ENCODE measurements at regions not wholly inside any gene's neighbourhood (a gene's known extent, or its start where the extent isn't known, plus 50 kb on each side); places are given as distances from the start of the nearest gene placed in this dataset.

DNA sequence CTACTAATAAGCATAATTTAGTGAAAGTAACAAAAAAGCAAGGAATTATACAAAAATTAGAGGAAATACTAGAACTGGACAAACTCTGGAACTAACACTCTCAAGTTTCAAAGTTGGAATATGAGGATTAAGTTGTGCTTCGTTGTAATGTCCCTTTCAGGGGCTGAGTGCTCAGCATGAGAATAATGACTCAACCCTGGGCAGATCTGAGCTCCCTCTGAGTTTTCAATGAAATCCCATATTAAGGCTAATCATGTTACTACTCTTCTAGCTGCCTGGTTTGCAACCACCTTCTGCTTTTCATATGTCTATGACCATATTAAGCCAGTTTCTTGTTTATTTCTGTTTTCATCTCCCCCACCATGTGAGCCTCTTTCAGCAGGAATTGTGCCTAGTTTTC, 274.9 kb upstream of the LRRTM4 start:
- no peak for DNase-seq (ENCODE audit: extremely low spot score in 2 of 2)
- Histone ChIP-seq H3K4me1 (no peaks in the 10 kb centered on the region), H3K9me3 (no peaks in the 10 kb centered on the region), H3K27ac (no peak overlapping the region), H3K27me3 (no peaks in the 10 kb centered on the region), H3K4me3 (no peak overlapping the region), H3K36me3 (no peaks in the 10 kb centered on the region)
- intact Hi-C loops (cut with DNase I): no loop called here
- TF ChIP-seq POLR2AphosphoS5 (IDR thresholded peaks at IDR 0.05; ENCODE audit: insufficient read depth in 1 of 2, low read depth in 1 of 2): no peak
- TF ChIP-seq, protein P1, sequence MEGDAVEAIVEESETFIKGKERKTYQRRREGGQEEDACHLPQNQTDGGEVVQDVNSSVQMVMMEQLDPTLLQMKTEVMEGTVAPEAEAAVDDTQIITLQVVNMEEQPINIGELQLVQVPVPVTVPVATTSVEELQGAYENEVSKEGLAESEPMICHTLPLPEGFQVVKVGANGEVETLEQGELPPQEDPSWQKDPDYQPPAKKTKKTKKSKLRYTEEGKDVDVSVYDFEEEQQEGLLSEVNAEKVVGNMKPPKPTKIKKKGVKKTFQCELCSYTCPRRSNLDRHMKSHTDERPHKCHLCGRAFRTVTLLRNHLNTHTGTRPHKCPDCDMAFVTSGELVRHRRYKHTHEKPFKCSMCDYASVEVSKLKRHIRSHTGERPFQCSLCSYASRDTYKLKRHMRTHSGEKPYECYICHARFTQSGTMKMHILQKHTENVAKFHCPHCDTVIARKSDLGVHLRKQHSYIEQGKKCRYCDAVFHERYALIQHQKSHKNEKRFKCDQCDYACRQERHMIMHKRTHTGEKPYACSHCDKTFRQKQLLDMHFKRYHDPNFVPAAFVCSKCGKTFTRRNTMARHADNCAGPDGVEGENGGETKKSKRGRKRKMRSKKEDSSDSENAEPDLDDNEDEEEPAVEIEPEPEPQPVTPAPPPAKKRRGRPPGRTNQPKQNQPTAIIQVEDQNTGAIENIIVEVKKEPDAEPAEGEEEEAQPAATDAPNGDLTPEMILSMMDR (IDR thresholded peaks at IDR 0.05): no peak
- no peak for TF ChIP-seq POLR2A (IDR thresholded peaks at IDR 0.05)

DNA sequence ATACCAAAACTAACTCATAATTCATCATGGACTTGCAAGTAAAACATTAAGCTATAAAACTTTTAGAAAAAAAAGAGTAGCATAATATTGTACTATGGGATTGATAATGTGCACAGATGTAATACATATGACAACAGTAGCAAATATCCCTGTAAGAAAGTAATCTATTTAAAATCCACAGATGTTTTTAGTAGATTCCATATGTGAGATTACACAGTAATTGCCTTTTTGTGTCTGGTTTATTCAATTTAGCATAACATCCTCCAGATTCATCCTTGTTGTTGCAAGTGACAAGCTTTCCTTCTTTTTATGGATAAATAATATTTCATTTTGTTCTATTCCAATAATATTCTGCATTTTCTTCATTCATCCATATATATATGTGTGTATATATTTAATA, 278.2 kb upstream of the LRRTM4 start:
- no peak overlapping the region for H3K4me3 ChIP-seq
- no peak for DNase-seq (ENCODE audit: extremely low spot score in 2 of 2)
- H3K36me3 ChIP-seq: no peaks in the 10 kb centered on the region
- no peak for TF ChIP-seq POLR2A (IDR thresholded peaks at IDR 0.05)
- TF ChIP-seq, protein P1 (IDR thresholded peaks at IDR 0.05): no peak
- TF ChIP-seq POLR2AphosphoS5 (IDR thresholded peaks at IDR 0.05; ENCODE audit: insufficient read depth in 1 of 2, low read depth in 1 of 2): no peak
- H3K27ac ChIP-seq: no peak overlapping the region
- no peaks in the 10 kb centered on the region for H3K9me3 ChIP-seq
- H3K27me3 ChIP-seq: no peaks in the 10 kb centered on the region
- intact Hi-C loops (cut with DNase I): no loop called here
- H3K4me1 ChIP-seq: no peaks in the 10 kb centered on the region

DNA sequence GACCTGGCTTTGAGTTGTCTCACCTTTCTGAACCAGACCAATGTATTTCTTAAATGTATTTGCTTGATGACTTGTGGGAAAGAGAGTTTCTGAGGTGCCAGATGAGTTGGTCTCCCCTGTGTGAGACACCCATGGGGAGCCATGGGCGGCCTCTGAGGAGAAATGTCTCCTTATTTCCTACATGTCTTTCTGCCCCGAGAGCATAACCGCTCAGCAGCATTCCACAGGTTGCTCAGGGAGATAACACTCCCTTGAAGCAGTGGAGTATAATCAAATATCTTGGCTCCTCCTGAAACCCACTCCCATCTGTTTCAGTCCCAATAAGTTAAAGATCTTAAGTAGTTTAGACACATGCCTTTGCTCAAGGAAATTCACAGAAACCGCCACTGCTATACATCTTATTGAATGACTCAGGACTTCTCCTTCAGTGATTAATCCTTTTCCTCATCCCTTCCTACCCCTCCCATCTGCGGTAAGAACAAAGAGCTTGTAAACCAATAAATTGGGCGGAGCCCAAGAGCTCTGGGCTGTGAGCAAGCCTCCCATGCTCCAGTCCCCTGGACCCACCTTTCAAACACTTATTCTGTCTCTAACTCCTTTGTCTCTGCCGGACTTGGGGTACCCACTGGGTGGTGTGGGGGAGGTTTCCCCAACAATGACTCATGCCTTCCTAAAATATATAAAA, 285.5 kb upstream of the LRRTM4 start:
- TF ChIP-seq POLR2A (IDR thresholded peaks at IDR 0.05) (no peak), POLR2AphosphoS5 (IDR thresholded peaks at IDR 0.05; ENCODE audit: insufficient read depth in 1 of 2, low read depth in 1 of 2) (no peak)
- TF ChIP-seq, protein P1 (IDR thresholded peaks at IDR 0.05): no peak
- Histone ChIP-seq H3K4me3 (no peak overlapping the region), H3K27me3 (no peaks in the 10 kb centered on the region), H3K9me3 (no peaks in the 10 kb centered on the region), H3K4me1 (peaks cover 6% of the 10 kb centered on the region), H3K27ac (no peak overlapping the region), H3K36me3 (no peaks in the 10 kb centered on the region)
- DNase-seq (ENCODE audit: extremely low spot score in 2 of 2): no peak
- intact Hi-C loops (cut with DNase I): no loop called here

DNA sequence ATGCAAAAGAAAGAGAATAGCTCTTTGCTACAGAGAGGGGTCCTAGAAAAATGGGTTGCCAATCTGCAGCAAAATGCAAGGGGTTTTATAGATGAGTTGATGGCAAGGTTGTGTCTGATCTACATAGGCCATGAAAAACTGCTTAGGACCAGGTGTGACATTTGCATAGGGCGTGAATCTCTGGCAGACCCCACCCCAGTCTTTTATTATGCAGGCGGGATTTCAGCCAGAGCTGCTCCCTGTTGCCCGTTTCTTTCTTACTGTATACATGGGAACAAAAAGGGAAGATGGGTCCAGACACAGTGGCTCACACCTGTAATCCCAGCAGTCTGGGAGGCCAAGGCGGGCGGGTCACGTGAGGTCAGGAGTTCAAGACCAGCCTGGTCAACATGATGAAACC, 286.4 kb upstream of the LRRTM4 start:
- H3K27ac ChIP-seq: no peak overlapping the region
- no peaks in the 10 kb centered on the region for H3K36me3 ChIP-seq
- no peaks in the 10 kb centered on the region for H3K27me3 ChIP-seq
- H3K4me1 ChIP-seq: peaks cover 6% of the 10 kb centered on the region
- TF ChIP-seq POLR2AphosphoS5 (IDR thresholded peaks at IDR 0.05; ENCODE audit: insufficient read depth in 1 of 2, low read depth in 1 of 2): no peak
- TF ChIP-seq POLR2A (IDR thresholded peaks at IDR 0.05): no peak
- TF ChIP-seq, protein P1 (IDR thresholded peaks at IDR 0.05): no peak
- intact Hi-C loops (cut with DNase I): no loop called here
- H3K9me3 ChIP-seq: no peaks in the 10 kb centered on the region
- DNase-seq (ENCODE audit: extremely low spot score in 2 of 2): no peak
- H3K4me3 ChIP-seq: no peak overlapping the region

DNA sequence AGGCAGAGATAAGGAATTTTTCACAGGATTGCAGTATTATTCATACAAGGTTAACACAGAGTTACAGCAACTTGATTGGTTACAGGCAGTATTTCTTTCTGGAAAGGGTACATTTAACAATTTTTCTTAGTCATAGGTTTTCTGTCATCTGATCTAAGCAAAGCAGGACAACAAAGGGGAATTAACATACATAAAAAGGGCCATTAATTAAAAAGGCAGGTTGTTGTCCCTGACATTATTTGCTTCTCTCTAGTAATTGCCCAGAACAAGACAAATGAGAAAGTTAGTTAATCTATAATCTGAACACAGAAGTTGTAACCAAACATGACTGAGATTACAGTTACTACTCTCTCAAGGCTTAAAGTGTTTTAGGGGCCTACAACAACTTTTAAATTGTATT, 291.4 kb upstream of the LRRTM4 start:
- no peaks in the 10 kb centered on the region for H3K9me3 ChIP-seq
- TF ChIP-seq, protein P1 (IDR thresholded peaks at IDR 0.05): no peak
- no peak for DNase-seq (ENCODE audit: extremely low spot score in 2 of 2)
- H3K4me1 ChIP-seq: no peaks in the 10 kb centered on the region
- no peaks in the 10 kb centered on the region for H3K27me3 ChIP-seq
- H3K27ac ChIP-seq: no peak overlapping the region
- intact Hi-C loops (cut with DNase I): no loop called here
- H3K4me3 ChIP-seq: no peak overlapping the region
- no peaks in the 10 kb centered on the region for H3K36me3 ChIP-seq

Measured in vagina (tissue), 2 donors.